ENCODE measurements at regions not wholly inside any gene's neighbourhood (a gene's known extent, or its start where the extent isn't known, plus 50 kb on each side); places are given as distances from the start of the nearest gene placed in this dataset.

GRCh38 chr4:84028340-84028739, 470.8 kb downstream of the NKX6-1 start:
- no peak for TF ChIP-seq EZH2 (IDR thresholded peaks at IDR 0.05; ENCODE audit: insufficient read depth, poor library complexity, severe bottlenecking)
- no peak for TF ChIP-seq EZH2phosphoT487 (IDR thresholded peaks at IDR 0.05; ENCODE audit: insufficient read depth, low read depth)
